ENCODE measurements at regions not wholly inside any gene's neighbourhood (a gene's known extent, or its start where the extent isn't known, plus 50 kb on each side); places are given as distances from the start of the nearest gene placed in this dataset.

DNA sequence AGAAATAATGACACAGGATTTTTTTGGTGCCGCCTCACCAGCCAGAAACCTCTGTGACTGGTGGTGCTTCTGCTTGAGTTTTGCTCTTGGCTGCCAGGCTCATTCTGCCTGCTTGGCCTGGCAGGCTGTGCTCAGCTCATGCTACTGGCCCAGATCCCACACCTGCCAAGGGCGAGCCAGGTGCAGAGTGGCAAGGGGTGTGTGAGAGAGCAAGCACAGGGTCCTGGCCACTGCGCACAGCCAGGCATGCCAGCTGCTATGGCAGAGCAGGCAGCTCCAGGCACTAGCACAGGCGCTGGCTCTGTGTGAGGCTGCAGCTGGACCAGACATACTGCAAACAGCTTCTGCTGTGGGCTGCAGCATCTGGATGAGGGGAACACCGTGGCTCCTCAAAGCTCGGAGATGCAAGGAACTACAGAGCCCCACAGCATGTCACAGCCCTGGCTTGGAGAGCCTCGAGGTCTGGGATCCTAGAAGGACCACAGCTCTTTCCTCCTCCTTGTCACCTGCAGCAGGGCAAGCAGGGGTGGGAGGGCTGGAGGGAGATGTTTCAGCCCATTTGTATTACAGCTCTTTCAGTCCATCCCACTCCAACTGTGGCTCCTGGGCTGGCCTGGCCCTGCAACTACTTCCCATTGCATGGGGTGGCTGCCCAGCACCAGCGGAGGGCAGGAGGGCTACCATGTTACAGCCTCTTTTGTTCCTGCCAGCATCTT, 313.4 kb upstream of the SEMA3C start:
- Histone ChIP-seq H3K4me1 (ENCODE audit: control insufficient read depth in 4 of 4, insufficient read depth in 4 of 4, low read length in 3 of 4) (no peaks in the 10 kb centered on the region), H3K9me3 (ENCODE audit: control insufficient read depth in 4 of 4, low read length in 3 of 4) (no peaks in the 10 kb centered on the region), H3K36me3 (ENCODE audit: control insufficient read depth in 4 of 4, insufficient read depth in 3 of 4, low read depth in 1 of 4, low read length in 3 of 4) (no peaks in the 10 kb centered on the region), H3K4me3 (ENCODE audit: low read depth in 1 of 3, low read length in 3 of 3) (no peak overlapping the region), H3K9ac (ENCODE audit: low read depth in 1 of 2, low read length in 2 of 2) (no peak overlapping the region), H3K27ac (ENCODE audit: low read depth in 1 of 2, low read length in 2 of 2) (no peak overlapping the region), H3K27me3 (ENCODE audit: control insufficient read depth in 4 of 4, insufficient read depth in 4 of 4, low read length in 3 of 4) (peaks cover 0 to 2% (median 0%) of the 10 kb centered on the region in 4 donors)
- WGBS: 73% methylated on average over 8 of the region's 8 CpGs
- no peak for DNase-seq (ENCODE audit: low spot score)
- TF ChIP-seq TAF1 (conservative IDR thresholded peaks at IDR 0.05): no peak
- TF ChIP-seq RAD21 (IDR thresholded peaks at IDR 0.05): no peak
- TF ChIP-seq, protein P1, sequence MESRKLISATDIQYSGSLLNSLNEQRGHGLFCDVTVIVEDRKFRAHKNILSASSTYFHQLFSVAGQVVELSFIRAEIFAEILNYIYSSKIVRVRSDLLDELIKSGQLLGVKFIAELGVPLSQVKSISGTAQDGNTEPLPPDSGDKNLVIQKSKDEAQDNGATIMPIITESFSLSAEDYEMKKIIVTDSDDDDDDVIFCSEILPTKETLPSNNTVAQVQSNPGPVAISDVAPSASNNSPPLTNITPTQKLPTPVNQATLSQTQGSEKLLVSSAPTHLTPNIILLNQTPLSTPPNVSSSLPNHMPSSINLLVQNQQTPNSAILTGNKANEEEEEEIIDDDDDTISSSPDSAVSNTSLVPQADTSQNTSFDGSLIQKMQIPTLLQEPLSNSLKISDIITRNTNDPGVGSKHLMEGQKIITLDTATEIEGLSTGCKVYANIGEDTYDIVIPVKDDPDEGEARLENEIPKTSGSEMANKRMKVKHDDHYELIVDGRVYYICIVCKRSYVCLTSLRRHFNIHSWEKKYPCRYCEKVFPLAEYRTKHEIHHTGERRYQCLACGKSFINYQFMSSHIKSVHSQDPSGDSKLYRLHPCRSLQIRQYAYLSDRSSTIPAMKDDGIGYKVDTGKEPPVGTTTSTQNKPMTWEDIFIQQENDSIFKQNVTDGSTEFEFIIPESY (IDR thresholded peaks at IDR 0.05): no peak

DNA sequence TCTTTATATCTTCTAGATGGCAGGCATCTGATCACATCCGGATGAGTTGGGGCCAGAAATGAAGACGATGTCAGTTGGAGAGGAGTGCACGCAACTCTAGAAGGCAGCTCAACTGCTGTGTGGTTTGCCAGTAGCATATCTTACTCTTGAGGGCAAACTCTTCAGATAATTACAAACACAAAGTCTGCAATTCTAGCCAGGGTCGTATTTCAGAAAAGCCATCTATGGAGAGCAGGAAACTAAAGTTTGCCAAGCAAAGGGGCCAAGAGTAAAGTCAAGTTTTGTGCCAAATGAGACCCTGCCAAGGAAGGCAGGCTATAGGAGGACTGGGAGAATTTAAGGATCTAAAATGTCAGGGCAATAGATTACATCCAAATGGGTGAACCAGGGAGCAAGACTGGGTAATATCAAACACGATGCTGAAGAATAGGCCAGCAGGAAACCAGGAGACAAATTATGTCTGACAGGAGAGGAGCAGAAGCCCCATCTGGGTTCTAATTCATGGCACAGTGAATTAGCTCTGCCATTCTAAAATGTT, 312.5 kb upstream of the SEMA3C start:
- 62% methylated on average over 5 of the region's 5 CpGs for WGBS
- Histone ChIP-seq H3K4me1 (ENCODE audit: control insufficient read depth in 4 of 4, insufficient read depth in 4 of 4, low read length in 3 of 4) (no peaks in the 10 kb centered on the region), H3K36me3 (ENCODE audit: control insufficient read depth in 4 of 4, insufficient read depth in 3 of 4, low read depth in 1 of 4, low read length in 3 of 4) (no peaks in the 10 kb centered on the region), H3K9ac (ENCODE audit: low read depth in 1 of 2, low read length in 2 of 2) (no peak overlapping the region), H3K27ac (ENCODE audit: low read depth in 1 of 2, low read length in 2 of 2) (no peak overlapping the region), H3K9me3 (ENCODE audit: control insufficient read depth in 4 of 4, low read length in 3 of 4) (no peaks in the 10 kb centered on the region), H3K27me3 (ENCODE audit: control insufficient read depth in 4 of 4, insufficient read depth in 4 of 4, low read length in 3 of 4) (peaks cover 0 to 2% (median 0%) of the 10 kb centered on the region in 4 donors), H3K4me3 (ENCODE audit: low read depth in 1 of 3, low read length in 3 of 3) (no peak overlapping the region)
- DNase-seq (ENCODE audit: low spot score): no peak
- TF ChIP-seq NR2F2 (IDR thresholded peaks at IDR 0.05) (no peak), RXRA (IDR thresholded peaks at IDR 0.05) (no peak), JUND (IDR thresholded peaks at IDR 0.05) (no peak)
- TF ChIP-seq, protein P2, sequence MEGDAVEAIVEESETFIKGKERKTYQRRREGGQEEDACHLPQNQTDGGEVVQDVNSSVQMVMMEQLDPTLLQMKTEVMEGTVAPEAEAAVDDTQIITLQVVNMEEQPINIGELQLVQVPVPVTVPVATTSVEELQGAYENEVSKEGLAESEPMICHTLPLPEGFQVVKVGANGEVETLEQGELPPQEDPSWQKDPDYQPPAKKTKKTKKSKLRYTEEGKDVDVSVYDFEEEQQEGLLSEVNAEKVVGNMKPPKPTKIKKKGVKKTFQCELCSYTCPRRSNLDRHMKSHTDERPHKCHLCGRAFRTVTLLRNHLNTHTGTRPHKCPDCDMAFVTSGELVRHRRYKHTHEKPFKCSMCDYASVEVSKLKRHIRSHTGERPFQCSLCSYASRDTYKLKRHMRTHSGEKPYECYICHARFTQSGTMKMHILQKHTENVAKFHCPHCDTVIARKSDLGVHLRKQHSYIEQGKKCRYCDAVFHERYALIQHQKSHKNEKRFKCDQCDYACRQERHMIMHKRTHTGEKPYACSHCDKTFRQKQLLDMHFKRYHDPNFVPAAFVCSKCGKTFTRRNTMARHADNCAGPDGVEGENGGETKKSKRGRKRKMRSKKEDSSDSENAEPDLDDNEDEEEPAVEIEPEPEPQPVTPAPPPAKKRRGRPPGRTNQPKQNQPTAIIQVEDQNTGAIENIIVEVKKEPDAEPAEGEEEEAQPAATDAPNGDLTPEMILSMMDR (IDR thresholded peaks at IDR 0.05; ENCODE audit: low read depth, low read length, missing input control): no peak
- TF ChIP-seq, protein P3, sequence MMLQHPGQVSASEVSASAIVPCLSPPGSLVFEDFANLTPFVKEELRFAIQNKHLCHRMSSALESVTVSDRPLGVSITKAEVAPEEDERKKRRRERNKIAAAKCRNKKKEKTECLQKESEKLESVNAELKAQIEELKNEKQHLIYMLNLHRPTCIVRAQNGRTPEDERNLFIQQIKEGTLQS (IDR thresholded peaks at IDR 0.05): no peak
- TF ChIP-seq, protein P1 (IDR thresholded peaks at IDR 0.05): no peak
- TF ChIP-seq, protein P4, sequence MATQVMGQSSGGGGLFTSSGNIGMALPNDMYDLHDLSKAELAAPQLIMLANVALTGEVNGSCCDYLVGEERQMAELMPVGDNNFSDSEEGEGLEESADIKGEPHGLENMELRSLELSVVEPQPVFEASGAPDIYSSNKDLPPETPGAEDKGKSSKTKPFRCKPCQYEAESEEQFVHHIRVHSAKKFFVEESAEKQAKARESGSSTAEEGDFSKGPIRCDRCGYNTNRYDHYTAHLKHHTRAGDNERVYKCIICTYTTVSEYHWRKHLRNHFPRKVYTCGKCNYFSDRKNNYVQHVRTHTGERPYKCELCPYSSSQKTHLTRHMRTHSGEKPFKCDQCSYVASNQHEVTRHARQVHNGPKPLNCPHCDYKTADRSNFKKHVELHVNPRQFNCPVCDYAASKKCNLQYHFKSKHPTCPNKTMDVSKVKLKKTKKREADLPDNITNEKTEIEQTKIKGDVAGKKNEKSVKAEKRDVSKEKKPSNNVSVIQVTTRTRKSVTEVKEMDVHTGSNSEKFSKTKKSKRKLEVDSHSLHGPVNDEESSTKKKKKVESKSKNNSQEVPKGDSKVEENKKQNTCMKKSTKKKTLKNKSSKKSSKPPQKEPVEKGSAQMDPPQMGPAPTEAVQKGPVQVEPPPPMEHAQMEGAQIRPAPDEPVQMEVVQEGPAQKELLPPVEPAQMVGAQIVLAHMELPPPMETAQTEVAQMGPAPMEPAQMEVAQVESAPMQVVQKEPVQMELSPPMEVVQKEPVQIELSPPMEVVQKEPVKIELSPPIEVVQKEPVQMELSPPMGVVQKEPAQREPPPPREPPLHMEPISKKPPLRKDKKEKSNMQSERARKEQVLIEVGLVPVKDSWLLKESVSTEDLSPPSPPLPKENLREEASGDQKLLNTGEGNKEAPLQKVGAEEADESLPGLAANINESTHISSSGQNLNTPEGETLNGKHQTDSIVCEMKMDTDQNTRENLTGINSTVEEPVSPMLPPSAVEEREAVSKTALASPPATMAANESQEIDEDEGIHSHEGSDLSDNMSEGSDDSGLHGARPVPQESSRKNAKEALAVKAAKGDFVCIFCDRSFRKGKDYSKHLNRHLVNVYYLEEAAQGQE (IDR thresholded peaks at IDR 0.05): no peak
